ENCODE measurements at regions not wholly inside any gene's neighbourhood (a gene's known extent, or its start where the extent isn't known, plus 50 kb on each side); places are given as distances from the start of the nearest gene placed in this dataset.

GRCh38 chrX:45322382-45322781, 121.7 kb upstream of the DIPK2B start:
- TF ChIP-seq POLR2A (IDR thresholded peaks at IDR 0.05) = no peak
- TF ChIP-seq, protein P1, sequence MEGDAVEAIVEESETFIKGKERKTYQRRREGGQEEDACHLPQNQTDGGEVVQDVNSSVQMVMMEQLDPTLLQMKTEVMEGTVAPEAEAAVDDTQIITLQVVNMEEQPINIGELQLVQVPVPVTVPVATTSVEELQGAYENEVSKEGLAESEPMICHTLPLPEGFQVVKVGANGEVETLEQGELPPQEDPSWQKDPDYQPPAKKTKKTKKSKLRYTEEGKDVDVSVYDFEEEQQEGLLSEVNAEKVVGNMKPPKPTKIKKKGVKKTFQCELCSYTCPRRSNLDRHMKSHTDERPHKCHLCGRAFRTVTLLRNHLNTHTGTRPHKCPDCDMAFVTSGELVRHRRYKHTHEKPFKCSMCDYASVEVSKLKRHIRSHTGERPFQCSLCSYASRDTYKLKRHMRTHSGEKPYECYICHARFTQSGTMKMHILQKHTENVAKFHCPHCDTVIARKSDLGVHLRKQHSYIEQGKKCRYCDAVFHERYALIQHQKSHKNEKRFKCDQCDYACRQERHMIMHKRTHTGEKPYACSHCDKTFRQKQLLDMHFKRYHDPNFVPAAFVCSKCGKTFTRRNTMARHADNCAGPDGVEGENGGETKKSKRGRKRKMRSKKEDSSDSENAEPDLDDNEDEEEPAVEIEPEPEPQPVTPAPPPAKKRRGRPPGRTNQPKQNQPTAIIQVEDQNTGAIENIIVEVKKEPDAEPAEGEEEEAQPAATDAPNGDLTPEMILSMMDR (IDR thresholded peaks at IDR 0.05) = peak; percentile 25 to 65 (median 54)
